Esophagus mucosa (tissue), 1 donor: ENCODE measurements at regions not wholly inside any gene's neighbourhood (a gene's known extent, or its start where the extent isn't known, plus 50 kb on each side); places are given as distances from the start of the nearest gene placed in this dataset.
A peak's percentile ranks its signal among the peaks of the same experiment; 100 is the strongest.
"Not testable (repeated sequence)": the region's sequence is repeated elsewhere in the genome, so short reads cannot be mapped to it uniquely, and the experiment has no call there.

Source experiments
- ATAC-seq: fragments of 200-7000 bp; cut with Tn5 transposase; one replicate; pipeline ENCODE4 v1.9.1; 2020
- donor health status: DM: yes; HTN: yes; CAD: no.

- no peak for ATAC-seq
These were observed 260.1 kb upstream of the C16orf82 start for GRCh38 chr16:26806657-26807056.

GRCh38 chr16:26809461-26809860, 257.3 kb upstream of the C16orf82 start:
- no peak for ATAC-seq

GRCh38 chr16:26816266-26816665, 250.5 kb upstream of the C16orf82 start:
- ATAC-seq: no peak

GRCh38 chr16:26816885-26817571, 249.7 kb upstream of the C16orf82 start:
- peak; percentile 55 for ATAC-seq

- ATAC-seq: no peak
These were observed 248.3 kb upstream of the C16orf82 start for GRCh38 chr16:26818393-26818792.

GRCh38 chr16:26824469-26824868, 242.3 kb upstream of the C16orf82 start:
- no peak for ATAC-seq

- peak; percentile 87 for ATAC-seq
These were observed 240.2 kb upstream of the C16orf82 start for GRCh38 chr16:26826500-26826899.

- ATAC-seq: no peak
These were observed 239.3 kb upstream of the C16orf82 start for GRCh38 chr16:26827386-26827785.

GRCh38 chr16:26830428-26831127, 236.1 kb upstream of the C16orf82 start:
- no peak for ATAC-seq

- ATAC-seq: not testable (repeated sequence)
These were observed 230.6 kb upstream of the C16orf82 start for GRCh38 chr16:26836114-26836513.

- ATAC-seq: no peak
These were observed 227.8 kb upstream of the C16orf82 start for GRCh38 chr16:26838931-26839330.

- ATAC-seq: no peak
These were observed 226.0 kb upstream of the C16orf82 start for GRCh38 chr16:26840691-26841090.

- no peak for ATAC-seq
These were observed 210.5 kb upstream of the C16orf82 start for GRCh38 chr16:26856271-26856670.

GRCh38 chr16:26856791-26857190, 209.9 kb upstream of the C16orf82 start:
- no peak for ATAC-seq

GRCh38 chr16:26857371-26857770, 209.4 kb upstream of the C16orf82 start:
- ATAC-seq: no peak

GRCh38 chr16:26860506-26860905, 206.2 kb upstream of the C16orf82 start:
- ATAC-seq: no peak

- ATAC-seq: no peak
These were observed 202.8 kb upstream of the C16orf82 start for GRCh38 chr16:26863931-26864330.

GRCh38 chr16:26874318-26874717, 192.4 kb upstream of the C16orf82 start:
- ATAC-seq: not testable (repeated sequence)

- no peak for ATAC-seq
These were observed 189.3 kb upstream of the C16orf82 start for GRCh38 chr16:26877421-26877820.

GRCh38 chr16:26885674-26886073, 181.1 kb upstream of the C16orf82 start:
- ATAC-seq: no peak

GRCh38 chr16:26889740-26890139, 177.0 kb upstream of the C16orf82 start:
- ATAC-seq: no peak

GRCh38 chr16:26898200-26898599, 168.5 kb upstream of the C16orf82 start:
- ATAC-seq: no peak

GRCh38 chr16:26901196-26901861, 165.4 kb upstream of the C16orf82 start:
- ATAC-seq: no peak

GRCh38 chr16:26901983-26902382, 164.7 kb upstream of the C16orf82 start:
- ATAC-seq: no peak
